Pulmonary artery endothelial cell (primary cell): ENCODE measurements at regions not wholly inside any gene's neighbourhood (a gene's known extent, or its start where the extent isn't known, plus 50 kb on each side); places are given as distances from the start of the nearest gene placed in this dataset.

Source experiments
- DNase-seq: peaks from one replicate; pipeline ENCODE4 v3.0.0-alpha.2; 2011; ENCODE audit warnings: low read depth, low spot score

GRCh38 chr4:135605076-135605475 is 1403.5 kb upstream of the PABPC4L start:
- no peak for DNase-seq

GRCh38 chr4:135604531-135604930 is 1402.9 kb upstream of the PABPC4L start:
- no peak for DNase-seq

- no peak for DNase-seq
Measured at GRCh38 chr4:135601351-135601750, 1399.8 kb upstream of the PABPC4L start.

- no peak for DNase-seq
Measured at GRCh38 chr4:135598151-135598550, 1396.6 kb upstream of the PABPC4L start.

- DNase-seq = no peak
Measured at GRCh38 chr4:135594521-135594920, 1392.9 kb upstream of the PABPC4L start.

- no peak for DNase-seq
Measured at GRCh38 chr4:135575041-135575440, 1373.5 kb upstream of the PABPC4L start.

GRCh38 chr4:135573251-135573650 is 1371.7 kb upstream of the PABPC4L start:
- no peak for DNase-seq

- DNase-seq = no peak
Measured at GRCh38 chr4:135564090-135564489, 1362.5 kb upstream of the PABPC4L start.

GRCh38 chr4:135553213-135553612 is 1351.6 kb upstream of the PABPC4L start:
- DNase-seq = no peak

- DNase-seq = no peak
Measured at GRCh38 chr4:135552131-135552530, 1350.5 kb upstream of the PABPC4L start.

- no peak for DNase-seq
Measured at GRCh38 chr4:135548711-135549110, 1347.1 kb upstream of the PABPC4L start.

GRCh38 chr4:135545616-135546317 is 1344.2 kb upstream of the PABPC4L start:
- DNase-seq = no peak

GRCh38 chr4:135538698-135539097 is 1337.1 kb upstream of the PABPC4L start:
- DNase-seq = no peak

- no peak for DNase-seq
Measured at GRCh38 chr4:135533053-135533452, 1331.5 kb upstream of the PABPC4L start.

GRCh38 chr4:135532132-135532531 is 1330.5 kb upstream of the PABPC4L start:
- no peak for DNase-seq

- DNase-seq = no peak
Measured at GRCh38 chr4:135515295-135515694, 1313.7 kb upstream of the PABPC4L start.

- no peak for DNase-seq
Measured at GRCh38 chr4:135510582-135510981, 1309.0 kb upstream of the PABPC4L start.

- no peak for DNase-seq
Measured at GRCh38 chr4:135508006-135508714, 1306.6 kb upstream of the PABPC4L start.

- no peak for DNase-seq
Measured at GRCh38 chr4:135497563-135498152, 1296.1 kb upstream of the PABPC4L start.

- no peak for DNase-seq
Measured at GRCh38 chr4:135492439-135492838, 1290.8 kb upstream of the PABPC4L start.

GRCh38 chr4:135485371-135485770 is 1283.8 kb upstream of the PABPC4L start:
- DNase-seq = no peak

GRCh38 chr4:135476272-135476671 is 1274.7 kb upstream of the PABPC4L start:
- no peak for DNase-seq

GRCh38 chr4:135464311-135464710 is 1262.7 kb upstream of the PABPC4L start:
- no peak for DNase-seq
